VCaP (cell line): ENCODE measurements at regions not wholly inside any gene's neighbourhood (a gene's known extent, or its start where the extent isn't known, plus 50 kb on each side); places are given as distances from the start of the nearest gene placed in this dataset.

Experiments used
- H3K27ac ChIP-seq: fragments of 450-650 bp; 2 replicates; pipeline ENCODE4 v1.5.1; 2017
- CTCF ChIP-seq: fragments of 450-650 bp; conservative IDR thresholded peaks from 2 replicates; pipeline ENCODE4 v1.5.1; 2017; ENCODE audit warnings: mild to moderate bottlenecking, moderate library complexity

- no peak for TF ChIP-seq CTCF
- no peak overlapping the region for H3K27ac ChIP-seq
Observed at GRCh38 chr21:27143476-27143875, 176.6 kb upstream of the ADAMTS5 start.

- TF ChIP-seq CTCF = no peak
- H3K27ac ChIP-seq = no peak overlapping the region
Observed at GRCh38 chr21:27139526-27139925, 172.6 kb upstream of the ADAMTS5 start.

- H3K27ac ChIP-seq = no peak overlapping the region
- no peak for TF ChIP-seq CTCF
Observed at GRCh38 chr21:27134516-27134915, 167.6 kb upstream of the ADAMTS5 start.

- no peak for TF ChIP-seq CTCF
- no peak overlapping the region for H3K27ac ChIP-seq
Observed at GRCh38 chr21:27132266-27132665, 165.4 kb upstream of the ADAMTS5 start.

GRCh38 chr21:27130154-27130553 is 163.3 kb upstream of the ADAMTS5 start:
- no peak for TF ChIP-seq CTCF

GRCh38 chr21:27129694-27130093 is 162.8 kb upstream of the ADAMTS5 start:
- no peak for TF ChIP-seq CTCF
- H3K27ac ChIP-seq = no peak overlapping the region

More at GRCh38 chr21:27130154-27130553, 163.3 kb upstream of the ADAMTS5 start:
- H3K27ac ChIP-seq = no peak overlapping the region

- no peak overlapping the region for H3K27ac ChIP-seq
Observed at GRCh38 chr21:27129215-27129614, 162.3 kb upstream of the ADAMTS5 start.

More at GRCh38 chr21:27129215-27129614, 162.3 kb upstream of the ADAMTS5 start:
- no peak for TF ChIP-seq CTCF
